HUES48 (cell line): ENCODE measurements at regions not wholly inside any gene's neighbourhood (a gene's known extent, or its start where the extent isn't known, plus 50 kb on each side); places are given as distances from the start of the nearest gene placed in this dataset.

Source experiments
- H3K27ac ChIP-seq: one replicate; pipeline ENCODE4 v1.7.0; 2013; ENCODE audit warnings: low read depth, low read length, inconsistent platforms
- H3K27me3 ChIP-seq: 2 replicates; pipeline ENCODE4 v1.6.1; 2013; ENCODE audit warnings: mild to moderate bottlenecking, low read length; ENCODE audit not compliant: control insufficient read depth, insufficient read depth
- H3K36me3 ChIP-seq: 2 replicates; pipeline ENCODE4 v1.6.1; 2013; ENCODE audit warnings: low read length; ENCODE audit not compliant: control insufficient read depth, insufficient read depth
- H3K4me1 ChIP-seq: 2 replicates; pipeline ENCODE4 v1.6.1; 2013; ENCODE audit warnings: mild to moderate bottlenecking, low read length; ENCODE audit not compliant: control insufficient read depth, insufficient read depth
- H3K4me3 ChIP-seq: 2 replicates; pipeline ENCODE4 v1.5.1; 2013; ENCODE audit warnings: mild to moderate bottlenecking, low read depth, low read length
- H3K9ac ChIP-seq: 2 replicates; pipeline ENCODE4 v1.6.1; 2013; ENCODE audit warnings: mild to moderate bottlenecking, low read depth, low read length, moderate library complexity
- H3K9me3 ChIP-seq: 2 replicates; pipeline ENCODE4 v1.6.1; 2013; ENCODE audit warnings: low read length; ENCODE audit not compliant: control insufficient read depth, insufficient read depth

DNA sequence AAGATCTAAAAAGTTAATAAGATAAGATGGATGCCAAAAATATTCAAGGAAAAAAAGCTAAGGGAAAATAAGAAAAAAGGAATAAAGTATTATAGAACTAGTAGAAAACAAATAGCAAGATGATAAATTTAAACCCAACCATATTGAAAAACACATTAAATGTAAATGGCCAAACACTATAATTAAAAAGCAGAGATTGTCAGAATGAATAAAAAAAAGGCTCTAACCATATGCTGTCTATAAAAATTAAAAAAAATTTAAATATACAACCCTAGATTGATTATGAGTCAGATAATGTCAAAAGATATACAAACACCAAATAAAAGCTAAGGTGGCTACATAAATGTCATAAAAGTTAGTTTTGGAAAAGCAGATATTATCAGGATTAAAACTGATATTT lies 617.5 kb upstream of the SGCG start:
- Histone ChIP-seq H3K4me1 (no peaks in the 10 kb centered on the region), H3K9me3 (no peaks in the 10 kb centered on the region), H3K27me3 (no peaks in the 10 kb centered on the region), H3K27ac (no peak overlapping the region), H3K9ac (no peak overlapping the region), H3K4me3 (no peak overlapping the region), H3K36me3 (no peaks in the 10 kb centered on the region)

DNA sequence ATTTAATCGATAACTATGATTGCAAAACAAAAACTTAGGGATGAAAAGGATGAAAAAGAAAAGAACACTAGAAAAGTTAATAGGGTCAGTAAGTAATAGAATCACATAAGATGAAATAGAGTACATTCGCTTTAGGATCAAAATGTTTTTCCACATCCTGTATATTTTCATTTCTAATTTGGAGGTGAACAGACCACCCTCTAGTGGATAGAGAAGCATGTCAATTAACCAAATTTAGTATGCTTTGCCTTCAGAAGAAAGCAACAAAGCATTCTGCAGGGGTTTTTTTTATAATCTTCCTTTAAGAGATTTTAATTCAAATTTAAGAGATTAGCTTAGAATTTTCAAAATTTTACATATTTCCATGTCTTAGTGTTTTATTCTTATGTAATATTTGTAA lies 611.0 kb upstream of the SGCG start:
- no peaks in the 10 kb centered on the region for H3K36me3 ChIP-seq
- H3K27ac ChIP-seq, result no peak overlapping the region
- H3K27me3 ChIP-seq, result no peaks in the 10 kb centered on the region
- H3K4me3 ChIP-seq, result no peak overlapping the region
- H3K9ac ChIP-seq, result no peak overlapping the region
- no peaks in the 10 kb centered on the region for H3K9me3 ChIP-seq
- H3K4me1 ChIP-seq, result peaks cover 4% of the 10 kb centered on the region; the same call in 1 of the 2 replicates

- Histone ChIP-seq H3K27me3 (no peaks in the 10 kb centered on the region), H3K36me3 (no peaks in the 10 kb centered on the region), H3K9ac (no peak overlapping the region), H3K4me1 (no peaks in the 10 kb centered on the region), H3K4me3 (no peak overlapping the region), H3K27ac (no peak overlapping the region), H3K9me3 (0 out of 2 replicates have a peak, but pooled peaks cover 4% of the 10 kb centered on the region)
Measured at GRCh38 chr13:22589880-22590279, 590.9 kb upstream of the SGCG start.

GRCh38 chr13:22592515-22592914 lies 588.3 kb upstream of the SGCG start:
- Histone ChIP-seq H3K4me1 (no peaks in the 10 kb centered on the region), H3K27me3 (no peaks in the 10 kb centered on the region), H3K36me3 (no peaks in the 10 kb centered on the region), H3K27ac (no peak overlapping the region), H3K4me3 (no peak overlapping the region), H3K9ac (no peak overlapping the region), H3K9me3 (0 out of 2 replicates have a peak, but pooled peaks cover 4% of the 10 kb centered on the region)

DNA sequence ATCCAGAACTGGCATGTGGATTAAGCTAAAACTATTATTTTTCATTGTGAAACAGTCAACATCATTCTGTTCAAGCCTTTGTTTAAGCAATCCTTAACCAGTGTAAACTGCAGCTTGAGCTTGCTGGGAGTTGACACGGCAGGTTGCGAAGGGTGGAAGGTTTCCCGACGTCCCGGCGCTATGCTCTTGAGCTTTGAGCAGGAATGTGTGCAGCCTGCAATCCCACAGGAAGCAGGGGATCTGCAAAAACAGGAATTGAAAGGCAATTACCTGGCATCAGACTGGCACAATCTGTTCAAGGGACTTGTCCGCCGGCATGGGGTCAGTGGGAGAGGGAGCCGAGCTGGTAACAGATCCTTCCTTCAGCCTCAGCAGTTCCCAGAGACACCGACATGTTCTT lies 586.7 kb upstream of the SGCG start:
- Histone ChIP-seq H3K4me3 (no peak overlapping the region), H3K9me3 (no peaks in the 10 kb centered on the region), H3K4me1 (no peaks in the 10 kb centered on the region), H3K9ac (no peak overlapping the region), H3K27me3 (no peaks in the 10 kb centered on the region), H3K27ac (no peak overlapping the region), H3K36me3 (no peaks in the 10 kb centered on the region)

GRCh38 chr13:22596171-22596863 lies 584.5 kb upstream of the SGCG start:
- H3K27me3 ChIP-seq, result no peaks in the 10 kb centered on the region
- 0 out of 2 replicates have a peak, but pooled peaks cover 2% of the 10 kb centered on the region for H3K9me3 ChIP-seq
- no peaks in the 10 kb centered on the region for H3K4me1 ChIP-seq
- H3K27ac ChIP-seq, result no peak overlapping the region
- H3K9ac ChIP-seq, result no peak overlapping the region
- no peak overlapping the region for H3K4me3 ChIP-seq
- H3K36me3 ChIP-seq, result no peaks in the 10 kb centered on the region

DNA sequence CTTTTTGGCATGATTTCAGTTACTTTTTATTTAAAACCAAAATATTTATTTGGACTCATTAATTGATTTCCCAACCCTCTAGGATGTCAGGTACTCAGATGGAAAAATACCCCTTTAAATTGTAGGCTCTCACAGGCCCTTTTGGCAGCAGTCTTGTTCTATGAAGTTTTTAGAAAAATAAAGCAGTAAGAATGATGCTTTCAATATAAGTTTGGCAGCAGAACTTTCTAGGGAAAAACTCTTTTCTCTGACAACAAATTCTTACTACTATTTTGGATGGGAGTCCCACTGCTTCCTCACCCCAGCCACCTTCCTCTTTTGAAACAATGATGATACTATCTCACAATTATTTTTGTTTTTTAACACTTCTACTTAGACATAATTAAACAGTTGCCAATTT lies 581.6 kb upstream of the SGCG start:
- no peaks in the 10 kb centered on the region for H3K36me3 ChIP-seq
- peaks cover 4% of the 10 kb centered on the region; the same call in 1 of the 2 replicates for H3K9me3 ChIP-seq
- no peak overlapping the region for H3K4me3 ChIP-seq
- no peak overlapping the region for H3K27ac ChIP-seq
- H3K4me1 ChIP-seq, result no peaks in the 10 kb centered on the region
- no peaks in the 10 kb centered on the region for H3K27me3 ChIP-seq
- no peak overlapping the region for H3K9ac ChIP-seq

- Histone ChIP-seq H3K4me3 (no peak overlapping the region), H3K4me1 (no peaks in the 10 kb centered on the region), H3K36me3 (no peaks in the 10 kb centered on the region), H3K9me3 (peaks cover under 1% of the 10 kb centered on the region; the same call in 1 of the 2 replicates), H3K9ac (no peak overlapping the region), H3K27ac (no peak overlapping the region), H3K27me3 (no peaks in the 10 kb centered on the region)
Measured at GRCh38 chr13:22618002-22618401, 562.8 kb upstream of the SGCG start.

DNA sequence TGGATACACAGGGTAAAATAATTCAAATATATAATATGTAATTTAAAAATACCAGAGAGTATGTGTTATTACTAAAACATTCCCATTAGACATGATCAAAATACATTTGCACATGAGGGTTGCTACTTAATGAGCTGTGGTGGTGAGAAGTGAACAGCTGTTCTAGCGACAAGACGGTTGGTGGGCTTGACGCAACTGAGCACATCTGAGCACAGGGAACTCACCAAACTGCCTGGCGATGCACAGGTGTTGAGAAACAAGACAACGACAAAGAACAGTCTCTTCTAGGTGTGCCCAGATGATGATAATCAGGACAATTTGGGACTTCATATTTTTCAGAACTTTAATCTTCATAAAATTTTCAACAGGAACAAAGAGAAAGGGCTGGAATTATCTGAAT lies 555.1 kb upstream of the SGCG start:
- Histone ChIP-seq H3K27me3 (no peaks in the 10 kb centered on the region), H3K36me3 (no peaks in the 10 kb centered on the region), H3K27ac (no peak overlapping the region), H3K9me3 (peaks cover 7% of the 10 kb centered on the region; the same call in 1 of the 2 replicates), H3K4me3 (no peak overlapping the region), H3K4me1 (no peaks in the 10 kb centered on the region), H3K9ac (no peak overlapping the region)

DNA sequence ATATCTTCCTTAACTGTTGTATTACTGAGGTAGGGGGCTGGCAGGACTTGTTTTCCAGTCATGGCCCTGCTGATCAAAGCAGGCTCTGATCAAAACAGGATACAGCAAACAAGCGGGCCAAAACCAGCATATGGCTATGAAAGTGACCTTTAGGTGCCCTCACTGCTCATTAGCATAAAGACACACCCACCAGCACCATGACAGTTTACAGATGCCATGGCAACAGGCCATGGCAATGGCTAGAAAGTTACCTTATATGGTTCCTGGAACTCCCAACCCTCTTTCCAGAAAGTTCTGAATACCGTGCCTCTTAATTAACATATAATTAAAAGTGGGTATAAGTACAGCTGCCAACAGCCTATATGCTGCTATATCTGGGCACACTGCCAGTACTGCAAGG lies 551.4 kb upstream of the SGCG start:
- Histone ChIP-seq H3K4me1 (no peaks in the 10 kb centered on the region), H3K4me3 (no peak overlapping the region), H3K27me3 (no peaks in the 10 kb centered on the region), H3K9me3 (peaks cover 7% of the 10 kb centered on the region; the same call in 1 of the 2 replicates), H3K9ac (no peak overlapping the region), H3K27ac (no peak overlapping the region), H3K36me3 (no peaks in the 10 kb centered on the region)

GRCh38 chr13:22642088-22642487 lies 538.7 kb upstream of the SGCG start:
- Histone ChIP-seq H3K9ac (no peak overlapping the region), H3K9me3 (no peaks in the 10 kb centered on the region), H3K4me1 (no peaks in the 10 kb centered on the region), H3K27me3 (no peaks in the 10 kb centered on the region), H3K36me3 (no peaks in the 10 kb centered on the region), H3K4me3 (no peak overlapping the region), H3K27ac (no peak overlapping the region)
